Retina (tissue), 1 donor: ENCODE measurements at regions not wholly inside any gene's neighbourhood (a gene's known extent, or its start where the extent isn't known, plus 50 kb on each side); places are given as distances from the start of the nearest gene placed in this dataset.

Experiments used
- DNase-seq: peaks from one replicate; pipeline ENCODE4 v3.0.0-alpha.2; 2016

DNA sequence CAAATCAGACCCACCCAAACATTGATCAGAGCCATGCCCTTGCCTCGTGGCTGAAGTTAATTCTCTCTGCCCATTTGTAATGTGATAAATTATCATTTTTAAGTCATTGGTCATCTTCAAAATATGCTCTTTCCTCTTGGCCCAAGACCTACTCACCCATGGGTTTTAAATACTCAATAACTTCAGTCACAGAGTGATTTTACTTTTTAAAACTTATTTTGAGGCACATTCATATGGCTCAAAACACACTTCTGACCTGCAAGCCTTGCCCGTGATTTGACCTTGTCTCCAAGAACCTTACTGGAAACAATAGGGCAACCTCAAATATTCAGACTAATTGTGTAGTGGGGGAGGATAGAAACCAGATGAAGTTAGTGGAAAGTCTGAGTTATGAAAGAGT is 176.2 kb upstream of the LNX1 start:
- DNase-seq = no peak

DNA sequence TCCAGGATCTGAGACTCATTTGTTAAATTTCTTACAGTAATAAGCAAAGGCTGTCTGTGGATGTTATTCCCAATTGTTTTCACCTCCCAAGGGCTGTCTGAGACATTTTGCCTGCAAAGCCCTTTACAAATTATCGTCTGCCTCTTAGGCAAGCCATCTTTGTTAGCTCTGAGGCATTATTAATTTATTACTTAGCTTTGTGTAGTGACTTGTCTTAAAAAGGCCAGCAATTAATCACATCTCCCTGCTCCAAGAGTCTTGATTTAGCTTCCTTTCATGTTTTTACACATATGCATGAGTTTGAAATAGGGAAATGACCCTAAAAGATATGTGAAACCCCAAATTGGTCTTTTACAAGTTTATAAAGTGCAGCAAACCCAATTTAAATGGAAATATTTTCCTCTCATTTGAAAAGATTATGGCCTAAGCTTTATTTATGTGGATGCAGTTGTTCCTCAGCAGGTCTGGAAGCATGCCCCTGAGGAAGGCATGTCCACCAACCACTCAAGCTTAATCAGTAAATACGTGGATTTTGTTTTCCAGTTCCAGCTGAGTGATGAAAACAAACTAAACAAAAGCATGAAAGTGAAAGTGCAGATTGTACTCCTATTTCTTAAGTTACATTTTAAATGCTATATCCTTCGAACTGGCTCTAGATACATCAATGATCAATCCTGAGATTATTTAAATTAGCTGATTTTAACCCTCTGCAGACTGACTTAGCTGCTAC is 173.6 kb upstream of the LNX1 start:
- peak; percentile 18 for DNase-seq

DNA sequence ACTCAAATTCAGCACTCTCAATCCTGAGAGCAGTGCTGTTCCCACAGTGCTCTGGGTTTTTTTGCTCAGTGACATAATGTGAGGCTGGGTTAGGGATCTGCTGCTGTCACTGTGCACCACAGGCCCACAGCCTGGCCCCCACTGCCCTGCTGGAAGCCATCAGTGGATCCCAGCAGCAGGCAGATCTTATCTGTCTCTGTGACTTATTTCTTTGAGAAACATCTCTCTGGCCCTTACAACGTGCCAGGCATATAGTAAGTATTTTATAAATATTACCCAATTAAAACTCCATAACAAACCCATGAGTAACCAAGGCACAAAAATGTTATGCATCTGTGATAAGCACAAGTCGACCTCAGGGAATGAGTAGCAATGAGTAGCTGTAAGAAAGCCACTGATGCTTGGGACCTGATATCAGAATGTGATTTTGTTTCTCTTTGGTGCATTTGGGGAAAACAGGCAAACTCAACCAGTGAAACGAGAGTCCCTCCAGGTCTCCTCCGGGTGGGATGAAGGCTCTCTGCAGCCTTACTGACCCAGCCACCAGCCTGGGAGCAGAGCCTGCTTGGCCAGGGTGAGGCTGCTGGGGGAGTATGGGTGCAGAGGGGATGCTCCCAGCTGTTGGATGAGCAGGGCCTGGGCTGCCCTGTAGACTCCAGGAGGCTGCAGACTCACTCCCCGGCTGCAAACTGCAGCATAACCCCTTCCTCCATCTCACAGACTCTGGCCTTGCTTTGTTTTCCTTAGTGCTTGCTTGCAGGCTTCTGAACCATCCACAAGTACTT is 172.7 kb upstream of the LNX1 start:
- DNase-seq = peak; percentile 27

- DNase-seq = no peak
Measured at GRCh38 chr4:53755656-53756055, 164.4 kb upstream of the LNX1 start.

DNA sequence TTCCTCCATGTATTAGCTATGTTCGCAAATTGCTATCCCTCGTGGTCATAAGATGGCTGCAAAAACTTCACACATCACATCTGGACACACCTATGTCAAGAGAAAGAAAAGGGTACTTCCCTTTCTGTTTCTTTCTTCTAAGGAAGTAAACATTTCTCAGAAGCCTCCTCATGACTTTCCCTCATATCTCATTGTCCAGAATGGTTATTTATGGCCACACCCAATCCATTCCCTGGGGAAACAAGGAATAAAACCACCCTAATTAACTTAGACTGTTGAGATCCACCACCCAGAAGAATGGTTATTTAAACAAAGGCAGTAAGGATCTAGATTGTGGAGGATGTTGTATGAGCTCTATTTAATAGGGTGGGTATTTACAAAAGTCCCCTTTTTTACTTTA is 160.8 kb upstream of the LNX1 start:
- no peak for DNase-seq

DNA sequence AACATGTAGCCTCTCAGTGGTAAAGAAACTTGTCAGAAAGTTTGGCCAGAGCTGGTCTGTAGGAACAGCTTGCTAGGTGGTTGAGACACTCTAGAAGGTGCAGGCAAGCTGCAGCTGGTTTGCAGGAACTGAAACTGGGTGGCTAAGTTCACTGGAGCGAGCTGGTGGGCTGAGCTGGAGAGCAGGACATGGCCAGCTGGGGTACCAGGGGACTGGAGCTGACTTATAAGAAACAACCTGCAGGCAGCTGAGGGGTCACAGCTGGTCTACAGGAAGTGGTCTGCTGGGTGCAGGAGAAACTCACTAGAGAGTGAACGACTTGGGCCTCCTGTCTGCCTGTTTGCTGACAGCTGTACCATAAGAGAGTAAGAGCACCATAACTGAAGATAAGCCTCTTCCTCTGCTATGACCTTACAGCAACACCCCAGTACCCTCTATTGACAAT is 157.1 kb upstream of the LNX1 start:
- DNase-seq = no peak

- no peak for DNase-seq
Measured at GRCh38 chr4:53747401-53747800, 156.1 kb upstream of the LNX1 start.

- no peak for DNase-seq
Measured at GRCh38 chr4:53744446-53745160, 153.3 kb upstream of the LNX1 start.

DNA sequence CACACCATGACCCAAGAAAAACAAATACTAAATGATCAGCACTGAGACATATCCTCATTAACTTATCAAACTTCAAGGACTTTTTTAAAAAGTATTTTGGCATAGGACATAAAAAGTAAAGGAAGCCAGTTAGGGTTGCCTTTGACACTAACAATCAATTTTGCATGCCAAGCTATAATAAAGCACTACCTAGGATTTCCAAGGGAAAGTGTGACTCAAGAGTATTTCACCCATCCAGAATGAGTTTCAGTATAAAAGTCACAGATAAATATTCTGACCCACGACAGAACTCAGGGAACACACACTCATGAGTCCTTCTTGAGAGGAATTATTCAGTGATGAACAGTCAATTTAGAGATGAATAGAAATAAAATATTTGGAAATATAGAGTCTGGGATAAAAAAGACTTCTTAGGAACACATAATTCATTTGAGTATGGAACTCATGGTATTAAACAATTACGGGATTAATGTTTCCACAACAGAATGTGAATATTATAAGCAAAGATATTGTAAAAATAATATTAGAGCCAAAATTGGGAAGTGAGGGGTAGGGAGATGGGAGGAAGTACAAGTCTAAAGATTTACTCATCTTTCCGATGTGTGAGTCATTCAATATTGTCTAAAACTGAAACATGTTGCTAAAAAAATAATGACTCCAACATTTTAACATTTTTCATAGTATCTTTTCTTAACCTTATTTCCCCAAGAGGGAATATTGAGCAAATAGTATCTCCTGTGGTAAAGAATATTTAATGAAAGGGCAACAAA is 143.5 kb upstream of the LNX1 start:
- DNase-seq = no peak

GRCh38 chr4:53734182-53734581 is 142.9 kb upstream of the LNX1 start:
- no peak for DNase-seq

DNA sequence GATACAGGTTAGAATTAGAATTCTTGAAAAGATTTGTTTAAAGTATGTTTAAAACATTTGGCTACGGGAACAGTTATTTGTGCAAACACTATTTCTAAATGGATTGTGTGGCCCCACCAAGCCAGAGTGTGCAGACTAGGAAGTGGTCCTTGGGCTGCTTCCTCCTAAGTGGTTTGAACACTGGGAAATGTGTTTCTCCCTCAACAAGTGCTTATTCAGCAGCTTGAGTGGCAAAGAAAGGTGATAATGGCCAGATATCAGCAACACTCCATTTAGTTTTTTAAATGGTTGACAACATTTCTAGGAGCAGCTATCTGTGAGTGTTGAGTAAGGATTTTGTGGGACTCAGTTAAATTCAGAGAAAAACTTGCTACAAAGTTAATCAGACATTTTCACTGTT is 141.4 kb upstream of the LNX1 start:
- DNase-seq = no peak

- DNase-seq = no peak
Measured at GRCh38 chr4:53730031-53730805, 138.9 kb upstream of the LNX1 start.

- DNase-seq = no peak
Measured at GRCh38 chr4:53722110-53722509, 130.8 kb upstream of the LNX1 start.

DNA sequence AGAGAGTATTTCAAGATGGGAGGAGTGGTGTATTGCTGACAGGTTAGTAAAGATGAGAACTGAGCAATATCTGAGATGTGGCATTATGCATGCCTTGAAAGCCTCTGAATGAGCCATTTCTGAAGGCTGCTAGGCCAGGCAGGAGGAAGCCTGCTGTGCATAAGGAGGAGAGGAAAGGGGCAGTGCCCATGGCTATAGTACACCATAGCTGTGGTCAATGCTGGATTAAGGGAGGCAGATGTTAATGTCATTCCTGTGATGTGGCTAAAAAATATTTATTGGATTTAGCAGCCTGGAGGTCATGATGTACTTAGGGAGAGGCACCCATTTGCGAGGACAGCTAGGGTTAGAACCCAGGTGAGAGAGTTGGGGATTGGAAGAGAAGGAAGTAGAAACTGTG is 130.0 kb upstream of the LNX1 start:
- DNase-seq = no peak

DNA sequence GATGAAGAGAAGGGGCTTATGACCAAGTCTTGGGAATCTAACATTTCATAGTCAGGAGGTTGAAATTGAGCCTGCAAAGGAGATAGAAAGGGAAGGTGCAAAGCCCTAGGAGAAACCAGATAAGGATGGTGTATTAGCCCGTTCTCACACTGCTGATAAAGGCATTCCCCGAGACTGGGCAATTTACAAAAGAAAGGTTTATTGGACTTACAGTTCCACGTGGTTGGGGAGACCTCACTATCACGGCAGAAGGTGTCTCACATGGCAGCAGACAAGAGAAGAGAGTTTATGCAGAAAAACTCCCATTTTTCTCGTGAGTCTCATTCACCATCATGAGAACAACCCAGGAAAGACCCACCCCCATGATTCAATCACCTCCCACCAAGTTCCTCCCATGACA is 129.5 kb upstream of the LNX1 start:
- DNase-seq = no peak

GRCh38 chr4:53717064-53717549 is 125.8 kb upstream of the LNX1 start:
- DNase-seq = no peak

GRCh38 chr4:53716471-53717063 is 125.3 kb upstream of the LNX1 start:
- no peak for DNase-seq

DNA sequence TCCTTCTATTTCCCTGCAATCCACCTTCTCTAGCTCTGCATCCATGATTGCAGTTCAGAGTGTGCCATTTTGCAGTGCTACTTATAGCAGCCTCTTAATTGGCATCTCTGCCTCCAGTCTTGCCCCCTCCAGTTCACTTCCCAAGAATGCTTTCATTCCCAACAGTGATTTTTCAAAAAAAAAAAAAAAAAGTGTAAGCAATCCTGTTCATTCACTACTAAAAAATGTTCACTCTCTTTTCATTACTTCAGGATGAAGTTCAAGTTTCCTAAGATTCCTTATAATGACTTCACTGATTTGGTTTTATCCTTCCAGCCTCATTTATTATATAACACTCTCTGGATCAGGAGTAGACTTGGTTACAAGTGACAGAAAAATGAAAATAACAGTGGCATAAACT is 124.7 kb upstream of the LNX1 start:
- DNase-seq = no peak

GRCh38 chr4:53714236-53715140 is 123.2 kb upstream of the LNX1 start:
- DNase-seq = no peak

DNA sequence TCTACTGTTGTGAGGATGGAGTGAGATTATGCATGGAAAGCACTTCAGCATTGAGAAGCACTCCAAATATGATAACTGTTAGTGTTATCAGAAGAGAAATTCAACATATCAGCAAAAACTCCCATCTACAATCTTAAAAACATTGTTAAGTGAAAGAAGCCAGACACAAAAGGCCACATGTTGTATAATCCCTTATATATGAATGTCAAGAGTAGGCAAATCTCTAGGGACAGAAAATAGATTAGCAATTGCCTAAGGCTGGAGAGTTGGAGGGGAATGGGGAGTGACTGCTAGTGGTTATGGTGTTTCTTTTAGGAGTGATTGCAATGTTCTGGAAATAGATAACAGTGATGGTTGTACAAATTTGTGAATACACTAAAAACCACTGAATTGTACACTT is 122.5 kb upstream of the LNX1 start:
- no peak for DNase-seq

GRCh38 chr4:53713296-53713695 is 122.0 kb upstream of the LNX1 start:
- no peak for DNase-seq
